ENCODE measurements at regions not wholly inside any gene's neighbourhood (a gene's known extent, or its start where the extent isn't known, plus 50 kb on each side); places are given as distances from the start of the nearest gene placed in this dataset.
A peak's percentile ranks its signal among the peaks of the same experiment; 100 is the strongest.
"Not testable (repeated sequence)": the region's sequence is repeated elsewhere in the genome, so short reads cannot be mapped to it uniquely, and the experiment has no call there.

GRCh38 chr11:57057561-57057960 lies 68.8 kb downstream of the OR5AK2 start:
- Histone ChIP-seq H3K27me3 (no peaks in the 10 kb centered on the region), H3K4me1 (no peaks in the 10 kb centered on the region), H3K27ac (no peak overlapping the region), H3K36me3 (no peaks in the 10 kb centered on the region), H3K9me3 (peaks cover 0 to 4% of the 10 kb centered on the region in 2 donors), H3K4me3 (no peak overlapping the region)
- DNase-seq (peak in 2 of 4 donors; percentile 3 to 39), ATAC-seq (no peak)
- TF ChIP-seq, protein P1, sequence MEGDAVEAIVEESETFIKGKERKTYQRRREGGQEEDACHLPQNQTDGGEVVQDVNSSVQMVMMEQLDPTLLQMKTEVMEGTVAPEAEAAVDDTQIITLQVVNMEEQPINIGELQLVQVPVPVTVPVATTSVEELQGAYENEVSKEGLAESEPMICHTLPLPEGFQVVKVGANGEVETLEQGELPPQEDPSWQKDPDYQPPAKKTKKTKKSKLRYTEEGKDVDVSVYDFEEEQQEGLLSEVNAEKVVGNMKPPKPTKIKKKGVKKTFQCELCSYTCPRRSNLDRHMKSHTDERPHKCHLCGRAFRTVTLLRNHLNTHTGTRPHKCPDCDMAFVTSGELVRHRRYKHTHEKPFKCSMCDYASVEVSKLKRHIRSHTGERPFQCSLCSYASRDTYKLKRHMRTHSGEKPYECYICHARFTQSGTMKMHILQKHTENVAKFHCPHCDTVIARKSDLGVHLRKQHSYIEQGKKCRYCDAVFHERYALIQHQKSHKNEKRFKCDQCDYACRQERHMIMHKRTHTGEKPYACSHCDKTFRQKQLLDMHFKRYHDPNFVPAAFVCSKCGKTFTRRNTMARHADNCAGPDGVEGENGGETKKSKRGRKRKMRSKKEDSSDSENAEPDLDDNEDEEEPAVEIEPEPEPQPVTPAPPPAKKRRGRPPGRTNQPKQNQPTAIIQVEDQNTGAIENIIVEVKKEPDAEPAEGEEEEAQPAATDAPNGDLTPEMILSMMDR (IDR thresholded peaks at IDR 0.05), result no peak
- intact Hi-C loops (cut with DNase I), result no loop called here

DNA sequence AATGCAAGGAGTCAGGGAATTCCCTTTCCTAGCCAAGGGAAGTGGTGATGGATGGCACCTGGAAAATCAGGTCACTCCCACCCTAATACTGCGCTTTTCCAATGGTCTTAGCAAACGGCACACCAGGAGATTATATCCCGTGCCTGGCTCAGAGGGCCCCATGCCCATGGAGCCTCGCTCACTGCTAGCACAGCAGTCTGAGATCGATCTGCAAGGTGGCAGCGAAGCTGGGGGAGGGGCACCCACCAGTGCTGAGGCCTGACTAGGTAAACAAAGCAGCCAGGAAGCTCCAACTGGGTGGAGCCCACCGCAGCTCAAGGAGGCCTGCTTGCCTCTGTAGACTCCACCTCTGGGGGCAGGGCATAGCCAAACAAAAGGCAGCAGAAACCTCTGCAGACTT lies 74.2 kb downstream of the OR5AK2 start:
- H3K4me1 ChIP-seq; H3K27me3 ChIP-seq; H3K36me3 ChIP-seq; ATAC-seq; intact Hi-C loops (cut with DNase I); H3K27ac ChIP-seq; H3K4me3 ChIP-seq: not testable (repeated sequence)
- peaks cover 0 to 13% of the 10 kb centered on the region in 2 donors for H3K9me3 ChIP-seq
- peak in 1 of 4 donors; percentile 57 for DNase-seq

DNA sequence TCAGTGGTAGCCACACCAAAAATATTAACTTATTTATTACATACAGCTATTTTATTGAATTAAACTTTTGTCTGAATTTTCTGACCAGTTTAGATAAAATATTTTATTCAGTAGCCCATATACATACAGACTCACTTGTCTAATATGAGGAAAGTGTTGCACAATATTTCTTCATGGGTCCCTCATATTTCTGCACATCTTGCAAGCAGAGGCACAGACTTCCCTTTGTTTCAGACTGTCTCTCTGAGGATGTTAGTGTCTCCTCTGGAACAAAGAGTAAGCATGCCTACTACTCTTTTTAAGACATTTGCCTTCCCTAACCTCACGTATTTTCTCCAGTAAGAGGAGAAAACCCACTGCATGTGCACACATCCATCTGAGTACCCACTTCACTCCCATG lies 81.2 kb downstream of the OR5AK2 start:
- ATAC-seq (no peak), DNase-seq (no peak)
- H3K27me3 ChIP-seq, result no peaks in the 10 kb centered on the region
- H3K36me3 ChIP-seq, result no peaks in the 10 kb centered on the region
- no peak overlapping the region for H3K27ac ChIP-seq
- H3K4me1 ChIP-seq, result peaks cover 6 to 15% of the 10 kb centered on the region in 2 donors
- intact Hi-C loops (cut with DNase I), result no loop called here
- TF ChIP-seq, protein P1 (IDR thresholded peaks at IDR 0.05), result no peak
- H3K9me3 ChIP-seq, result no peaks in the 10 kb centered on the region
- no peak overlapping the region for H3K4me3 ChIP-seq

DNA sequence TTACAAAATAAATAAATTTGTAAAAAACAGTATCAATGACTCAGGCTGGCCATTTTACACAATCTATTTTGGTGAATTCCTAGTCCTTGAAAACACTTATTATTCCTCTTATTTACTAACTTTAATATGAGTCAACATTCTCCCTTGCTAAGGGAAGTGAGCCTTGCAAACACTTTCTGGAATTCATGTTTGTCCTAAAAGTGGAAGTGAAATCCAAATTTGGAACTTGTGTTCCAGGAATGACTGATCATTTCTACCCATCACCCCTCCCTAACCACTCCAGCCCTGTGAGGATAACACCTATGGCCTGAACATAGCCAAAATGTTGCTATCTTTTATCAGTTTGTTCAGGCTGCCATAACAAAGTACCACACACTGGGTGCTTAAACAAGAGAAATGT lies 83.1 kb downstream of the OR5AK2 start:
- DNase-seq (no peak), ATAC-seq (peak; percentile 72)
- H3K9me3 ChIP-seq, result no peaks in the 10 kb centered on the region
- no peak overlapping the region for H3K4me3 ChIP-seq
- H3K4me1 ChIP-seq, result peaks cover 6 to 15% of the 10 kb centered on the region in 2 donors
- H3K27me3 ChIP-seq, result no peaks in the 10 kb centered on the region
- H3K27ac ChIP-seq, result peak overlapping the region; percentile 65
- TF ChIP-seq, protein P1 (IDR thresholded peaks at IDR 0.05), result no peak
- intact Hi-C loops (cut with DNase I), result no loop called here
- no peaks in the 10 kb centered on the region for H3K36me3 ChIP-seq

GRCh38 chr11:57072640-57073039 lies 83.9 kb downstream of the OR5AK2 start:
- intact Hi-C loops (cut with DNase I), result no loop called here
- peak overlapping the region; percentile 65 for H3K27ac ChIP-seq
- no peaks in the 10 kb centered on the region for H3K27me3 ChIP-seq
- TF ChIP-seq, protein P1 (IDR thresholded peaks at IDR 0.05), result no peak
- ATAC-seq, result peak; percentile 90
- H3K4me3 ChIP-seq, result no peak overlapping the region
- H3K36me3 ChIP-seq, result no peaks in the 10 kb centered on the region
- peak in 1 of 4 donors; percentile 13 for DNase-seq
- peaks cover 6 to 15% of the 10 kb centered on the region in 2 donors for H3K4me1 ChIP-seq
- H3K9me3 ChIP-seq, result no peaks in the 10 kb centered on the region

GRCh38 chr11:57073128-57073527 lies 84.4 kb downstream of the OR5AK2 start:
- TF ChIP-seq, protein P1 (IDR thresholded peaks at IDR 0.05), result no peak
- Histone ChIP-seq H3K4me3 (no peak overlapping the region), H3K9me3 (no peaks in the 10 kb centered on the region), H3K36me3 (no peaks in the 10 kb centered on the region), H3K27ac (peak overlapping the region; percentile 20 to 51), H3K27me3 (no peaks in the 10 kb centered on the region), H3K4me1 (peaks cover 6 to 15% of the 10 kb centered on the region in 2 donors)
- intact Hi-C loops (cut with DNase I), result no loop called here
- ATAC-seq (peak; percentile 6), DNase-seq (no peak)

Measured in left lung (tissue), 4 donors.